HepG2 (cell line): ENCODE measurements at regions not wholly inside any gene's neighbourhood (a gene's known extent, or its start where the extent isn't known, plus 50 kb on each side); places are given as distances from the start of the nearest gene placed in this dataset.

Experiments used
- ATAC-seq: fragments of 200-7000 bp; cut with Tn5 transposase; 3 replicates; pipeline ENCODE4 v1.9.1; 2020; ENCODE audit warnings: mild to moderate bottlenecking, moderate library complexity
- BruUV-seq: library from RNA; stranded (reverse); fragments of 400-500 nt; replicated peaks from 2 replicates; lab custom pipeline; 2021; lab: Mats Ljungman, UMichigan
- CTCF ChIA-PET: fragments of 300-600 bp; formaldehyde crosslinking; extraction: SDS; loops from one replicate; lab custom pipeline; 2021; ENCODE audit warnings: low total read pairs, inconsistent platforms, low intra/inter-chr PET ratio; lab: Yijun Ruan, JAX
- POLR2A ChIA-PET: fragments of 350-600 bp; sonication (Branson Sonifier 250); formaldehyde crosslinking; loops from one replicate; lab custom pipeline; 2020; ENCODE audit warnings: antibody characterized with exemption, inconsistent platforms; lab: Yijun Ruan, JAX
- DNase-seq: peaks from one replicate; pipeline ENCODE4 v3.0.0-alpha.2; 2015; ENCODE audit warnings: low spot score
- FAIRE-seq: peaks from 3 replicates; lab custom pipeline; 2011; peaks lifted over from hg19 to GRCh38; lab: Jason Lieb, UNC
- H2AFZ ChIP-seq: one replicate; pipeline ENCODE4 v1.6.1; 2011; ENCODE audit warnings: low read length, inconsistent platforms
- H3K27ac ChIP-seq: fragments of 300-600 bp; 3 replicates; pipeline ENCODE4 v1.8.0; 2011; ENCODE audit warnings: mixed run types, mild to moderate bottlenecking, mixed read lengths, low read length, inconsistent platforms; ENCODE audit not compliant: insufficient read depth; ENCODE audit errors: extremely low read length
- H3K27me3 ChIP-seq, 2 experiments: fragments of 200-600 bp in 1 of 2; 2 replicates in 1 of 2; 3 replicates in 1 of 2; pipeline versions ENCODE4 v1.6.0 to v1.8.0; 2011; ENCODE audit warnings: low read length in 2 of 2, mild to moderate bottlenecking in 2 of 2, moderate library complexity in 2 of 2, inconsistent platforms in 1 of 2; ENCODE audit not compliant: insufficient read depth in 2 of 2, control insufficient read depth in 1 of 2
- H3K36me3 ChIP-seq, 2 experiments: fragments of 200-600 bp in 1 of 2; replicated peaks in 1 of 2; 2 replicates in 1 of 2; 3 replicates in 1 of 2; pipeline versions ENCODE4 v1.5.1 to v1.8.0; 2011; ENCODE audit warnings: low read length in 2 of 2, inconsistent platforms in 1 of 2; ENCODE audit not compliant: insufficient read depth in 2 of 2, control insufficient read depth in 1 of 2
- H3K4me1 ChIP-seq: 2 replicates; pipeline ENCODE4 v1.5.1; 2012; ENCODE audit warnings: low read length, inconsistent platforms; ENCODE audit not compliant: insufficient read depth
- H3K4me2 ChIP-seq: 2 replicates; pipeline ENCODE4 v1.6.0; 2011; ENCODE audit warnings: low read depth, low read length, inconsistent platforms
- H3K4me3 ChIP-seq, 3 experiments: fragments of 200-600 bp in 1 of 3; sonication (generic), shearing (Covaris generic) in 1 of 3; replicated peaks in 1 of 3; 2 replicates each; pipeline ENCODE4 v1.5.1; 2011 to 2016; ENCODE audit warnings: low read length in 3 of 3, inconsistent platforms in 2 of 3, low read depth in 2 of 3, mild to moderate bottlenecking in 2 of 3, control low read depth in 1 of 3, mixed read lengths in 1 of 3; ENCODE audit not compliant: insufficient read depth in 1 of 3
- H3K79me2 ChIP-seq: one replicate; pipeline ENCODE4 v1.6.1; 2011; ENCODE audit warnings: low read length, inconsistent platforms; ENCODE audit not compliant: insufficient read depth
- H3K9ac ChIP-seq: 2 replicates; pipeline ENCODE4 v1.6.0; 2011; ENCODE audit warnings: mild to moderate bottlenecking, low read depth, low read length, inconsistent platforms; ENCODE audit not compliant: insufficient read depth
- H3K9me3 ChIP-seq: 2 replicates; pipeline ENCODE4 v1.5.1; 2012; ENCODE audit warnings: mild to moderate bottlenecking, low read length
- H4K20me1 ChIP-seq: 2 replicates; pipeline ENCODE4 v1.6.0; 2011; ENCODE audit warnings: inconsistent platforms, mild to moderate bottlenecking, low read length, moderate library complexity; ENCODE audit not compliant: insufficient read depth
- ARNT ChIP-seq: fragments of 450-650 bp; IDR thresholded peaks from 2 replicates; pipeline ENCODE4 v1.6.1; 2017
- ATF7 ChIP-seq, 2 experiments: fragments of 450-650 bp in 1 of 2; sonication (generic) in 1 of 2; formaldehyde crosslinking in 1 of 2; IDR thresholded peaks; 2 replicates each; pipeline versions ENCODE4 v1.4.0 to v1.6.1; 2016 to 2020; ENCODE audit warnings: antibody characterized with exemption in 1 of 2, mild to moderate bottlenecking in 1 of 2, missing genetic modification reagents in 1 of 2
- BHLHE40 ChIP-seq: IDR thresholded peaks from 2 replicates; pipeline ENCODE4 v1.6.1; 2011; ENCODE audit warnings: low read length, improper control_type of control experiment
- ELF1 ChIP-seq: sonication (generic); formaldehyde crosslinking; IDR thresholded peaks from 2 replicates; pipeline ENCODE4 v1.4.0; 2020; ENCODE audit warnings: missing genetic modification reagents
- HNF1B ChIP-seq: sonication (generic); formaldehyde crosslinking; IDR thresholded peaks from 2 replicates; pipeline ENCODE4 v1.5.1; 2020; ENCODE audit warnings: mild to moderate bottlenecking, moderate library complexity, missing genetic modification reagents
- LCORL ChIP-seq, 2 experiments: fragments of 450-650 bp in 1 of 2; sonication (generic) in 1 of 2; formaldehyde crosslinking in 1 of 2; IDR thresholded peaks; 2 replicates each; pipeline versions ENCODE4 v1.5.0 to v1.6.1; 2017 to 2020; ENCODE audit warnings: antibody characterized with exemption in 1 of 2, missing genetic modification reagents in 1 of 2
- NR2F2 ChIP-seq: IDR thresholded peaks from 2 replicates; pipeline ENCODE4 v1.6.1; 2012; ENCODE audit warnings: low read depth, inconsistent platforms, borderline replicate concordance
- POGZ ChIP-seq: sonication (generic); formaldehyde crosslinking; IDR thresholded peaks from 2 replicates; pipeline ENCODE4 v1.4.0; 2020; ENCODE audit warnings: mild to moderate bottlenecking, missing genetic modification reagents
- ZFP62 ChIP-seq: sonication (generic); formaldehyde crosslinking; IDR thresholded peaks from 2 replicates; pipeline ENCODE4 v1.4.0; 2020; ENCODE audit warnings: missing genetic modification reagents
- ZNF484 ChIP-seq: sonication (generic); formaldehyde crosslinking; IDR thresholded peaks from 2 replicates; pipeline ENCODE4 v1.5.1; 2020; ENCODE audit warnings: mild to moderate bottlenecking, low read depth, missing genetic modification reagents, borderline replicate concordance
- ZNF652 ChIP-seq: IDR thresholded peaks from 2 replicates; pipeline ENCODE4 v1.6.1; 2016; ENCODE audit warnings: low read depth, borderline replicate concordance
- ZSCAN21 ChIP-seq: sonication (generic); formaldehyde crosslinking; IDR thresholded peaks from 2 replicates; pipeline ENCODE4 v1.8.0; 2022; ENCODE audit warnings: mild to moderate bottlenecking, missing genetic modification reagents, moderate library complexity, borderline replicate concordance
- ZSCAN30 ChIP-seq: sonication (generic); formaldehyde crosslinking; IDR thresholded peaks from 2 replicates; pipeline ENCODE4 v1.5.0; 2020; ENCODE audit warnings: mild to moderate bottlenecking, missing genetic modification reagents
- in situ Hi-C: cut with HindIII; loops from 2 replicates; pipeline ENCODE4 v1.10.0; 2017; ENCODE audit warnings: low pct_unique_long_range_greater_than_20kb; ENCODE audit not compliant: extremely low pct_ligation_motif_present
- intact Hi-C: fragments of 100-400 bp; cut with micrococcal nuclease; formaldehyde crosslinking; loops from one replicate; pipeline ENCODE4 v1.10.0; 2022; ENCODE audit not compliant: unreplicated experiment

DNA sequence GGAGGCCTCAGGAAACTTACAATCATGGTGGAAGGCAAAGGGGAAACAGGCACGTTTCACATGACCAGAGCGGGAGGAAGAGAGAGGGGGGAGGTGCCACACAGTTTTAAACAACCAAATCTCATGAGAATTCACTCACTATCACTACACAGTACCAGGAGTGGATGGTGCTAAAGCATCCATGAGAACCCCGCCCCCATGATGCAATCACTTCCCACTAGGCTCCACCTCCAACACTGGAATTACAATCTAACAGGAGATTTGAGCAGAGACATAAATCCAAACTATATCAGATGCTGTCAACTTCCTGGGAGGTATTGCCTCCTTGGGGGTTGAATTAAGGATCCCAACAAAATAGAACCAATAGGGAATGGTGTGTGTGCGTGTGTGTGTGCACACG lies 407.1 kb downstream of the MED10 start (continued):
- TF ChIP-seq ZSCAN21 (CRISPR knock-in tag), result no peak
- no peak for TF ChIP-seq ZNF484 (CRISPR knock-in tag)
- TF ChIP-seq ZFP62 (CRISPR knock-in tag), result no peak
- no peak for TF ChIP-seq NR2F2

DNA sequence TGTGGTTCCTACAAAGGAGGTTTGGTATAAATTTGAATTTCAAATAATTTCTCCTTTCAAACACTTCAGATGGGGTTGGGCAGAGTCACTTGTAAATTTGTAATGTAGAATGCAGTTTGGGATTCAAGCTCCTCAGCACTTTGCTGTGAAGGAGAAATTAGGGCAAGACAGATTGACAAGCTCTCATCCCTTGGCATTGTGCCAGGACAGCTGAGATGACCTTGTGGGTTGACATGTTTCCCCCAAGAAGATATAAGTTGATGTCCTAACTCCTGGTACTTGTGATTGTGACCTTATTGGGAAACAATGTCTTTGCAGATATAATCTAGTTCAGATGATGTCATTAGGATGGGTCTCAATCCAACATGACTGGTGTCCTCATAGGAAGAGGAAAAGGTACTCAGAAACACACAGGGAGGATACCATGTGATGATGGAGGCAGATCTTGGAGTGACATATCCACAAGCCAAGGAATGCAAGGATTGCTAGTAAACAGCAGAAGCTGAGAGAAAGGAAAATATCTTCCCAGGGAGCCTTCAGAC lies 408.3 kb downstream of the MED10 start:
- no peaks in the 10 kb centered on the region for H4K20me1 ChIP-seq
- FAIRE-seq (no peak), ATAC-seq (no peak), DNase-seq (no peak)
- no peaks in the 10 kb centered on the region for H3K4me1 ChIP-seq
- no peaks in the 10 kb centered on the region for H3K79me2 ChIP-seq
- H3K9ac ChIP-seq, result no peak overlapping the region
- H3K9me3 ChIP-seq, result 0 out of 2 replicates have a peak, but pooled peaks cover 4% of the 10 kb centered on the region
- no peak overlapping the region for H3K4me2 ChIP-seq
- no peaks in the 10 kb centered on the region for H3K27me3 ChIP-seq
- ChIA-PET CTCF (no interaction called here), POLR2A (no interaction called here)
- no peak overlapping the region for H2AFZ ChIP-seq
- no peaks in the 10 kb centered on the region for H3K36me3 ChIP-seq
- H3K27ac ChIP-seq, result no peak overlapping the region
- in situ Hi-C loops (no loop called here), intact Hi-C loops (no loop called here)
- no TSS peak for BruUV-seq
- H3K4me3 ChIP-seq, result no peak overlapping the region
- TF ChIP-seq ZNF652 (CRISPR knock-in tag), result no peak
- TF ChIP-seq LCORL (IDR thresholded peaks at IDR 0.05), result peak; percentile 81
- TF ChIP-seq LCORL (CRISPR knock-in tag; IDR thresholded peaks at IDR 0.05), result no peak
- no peak for TF ChIP-seq HNF1B
- TF ChIP-seq ZSCAN30, result no peak
- TF ChIP-seq POGZ, result no peak
- TF ChIP-seq ELF1, result no peak
- no peak for TF ChIP-seq ARNT
- TF ChIP-seq BHLHE40, result no peak
- peak; percentile 79 for TF ChIP-seq ATF7 (IDR thresholded peaks at IDR 0.05)
- no peak for TF ChIP-seq ATF7 (CRISPR knock-in tag; IDR thresholded peaks at IDR 0.05)
